ENCODE measurements at regions not wholly inside any gene's neighbourhood (a gene's known extent, or its start where the extent isn't known, plus 50 kb on each side); places are given as distances from the start of the nearest gene placed in this dataset.
"Not testable (repeated sequence)": the region's sequence is repeated elsewhere in the genome, so short reads cannot be mapped to it uniquely, and the experiment has no call there.

- Histone ChIP-seq H3K9me3 (replicated peaks; ENCODE audit: control insufficient read depth, insufficient read depth, low read length) (no peaks in the 10 kb centered on the region), H3K9ac (replicated peaks; ENCODE audit: extremely low read depth, insufficient read depth, low read length) (no peak overlapping the region), H3K27me3 (ENCODE audit: control insufficient read depth in 2 of 2, insufficient read depth in 2 of 2, low read length in 2 of 2) (no peaks in the 10 kb centered on the region), H2AFZ (ENCODE audit: low read depth, low read length) (no peak overlapping the region), H3K9me1 (replicated peaks; ENCODE audit: control insufficient read depth, extremely low read depth, insufficient read depth, low read length) (no peaks in the 10 kb centered on the region), H3K4me3 (replicated peaks in 1 of 3; ENCODE audit: insufficient read depth in 1 of 3, low read depth in 1 of 3, low read length in 3 of 3) (no peak overlapping the region), H3K4me1 (ENCODE audit: control insufficient read depth, extremely low read depth, insufficient read depth, low read length) (no peaks in the 10 kb centered on the region), H3K4me2 (ENCODE audit: insufficient read depth, low read length) (no peak overlapping the region), H3K27ac (ENCODE audit: insufficient read depth, low read depth, low read length) (no peak overlapping the region), H3K79me2 (ENCODE audit: control insufficient read depth, insufficient read depth, low read length) (no peaks in the 10 kb centered on the region), H3K36me3 (ENCODE audit: control insufficient read depth in 2 of 2, extremely low read depth in 1 of 2, insufficient read depth in 2 of 2, low read length in 2 of 2) (no peaks in the 10 kb centered on the region), H4K20me1 (replicated peaks; ENCODE audit: control insufficient read depth, extremely low read depth, insufficient read depth, low read length) (no peaks in the 10 kb centered on the region)
- no peak for DNase-seq (ENCODE audit: low read depth, low spot score)
- BruUV-seq (replicated peaks): no TSS peak
- no peak for FAIRE-seq
- CTCF ChIA-PET: interaction anchor here (1.5 kb wide), 1 partner anchor 17 kb away, joined by 3 read pairs; no protein-coding TSS in a partner anchor
- TF ChIP-seq MAX (IDR thresholded peaks at IDR 0.05; ENCODE audit: insufficient read depth, insufficient read length) (no peak), POLR2A (IDR thresholded peaks at IDR 0.05; ENCODE audit: low read depth, low read length) (no peak), JUN (IDR thresholded peaks at IDR 0.05; ENCODE audit: borderline replicate concordance, insufficient read depth, insufficient read length, low read depth) (no peak), POLR2AphosphoS5 (IDR thresholded peaks at IDR 0.05; ENCODE audit: insufficient read depth, low read depth, low read length) (no peak)
- intact Hi-C loops (cut with micrococcal nuclease) (no loop called here), dilution Hi-C loops (cut with MboI; ENCODE audit: extremely low pct_ligation_motif_present, low sequenced_read_pairs) (no loop called here)
- POLR2A ChIA-PET: no interaction called here
Observed at GRCh38 chr5:60436518-60436917, 263.4 kb downstream of the DEPDC1B start.

- no peak overlapping the region for H3K4me2 ChIP-seq (ENCODE audit: insufficient read depth, low read length)
- no peaks in the 10 kb centered on the region for H3K79me2 ChIP-seq (ENCODE audit: control insufficient read depth, insufficient read depth, low read length)
- H3K9me3 ChIP-seq (replicated peaks; ENCODE audit: control insufficient read depth, insufficient read depth, low read length): no peaks in the 10 kb centered on the region
- intact Hi-C loops (cut with micrococcal nuclease) (no loop called here), dilution Hi-C loops (cut with MboI; ENCODE audit: extremely low pct_ligation_motif_present, low sequenced_read_pairs) (no loop called here)
- H3K9ac ChIP-seq (replicated peaks; ENCODE audit: extremely low read depth, insufficient read depth, low read length): no peak overlapping the region
- no TSS peak for BruUV-seq (replicated peaks)
- H3K9me1 ChIP-seq (replicated peaks; ENCODE audit: control insufficient read depth, extremely low read depth, insufficient read depth, low read length): no peaks in the 10 kb centered on the region
- H3K27me3 ChIP-seq (ENCODE audit: control insufficient read depth in 2 of 2, insufficient read depth in 2 of 2, low read length in 2 of 2): no peaks in the 10 kb centered on the region
- no peaks in the 10 kb centered on the region for H3K36me3 ChIP-seq (ENCODE audit: control insufficient read depth in 2 of 2, extremely low read depth in 1 of 2, insufficient read depth in 2 of 2, low read length in 2 of 2)
- H4K20me1 ChIP-seq (replicated peaks; ENCODE audit: control insufficient read depth, extremely low read depth, insufficient read depth, low read length): no peaks in the 10 kb centered on the region
- POLR2A ChIA-PET: no interaction called here
- FAIRE-seq (no peak), DNase-seq (ENCODE audit: low read depth, low spot score) (no peak)
- TF ChIP-seq POLR2AphosphoS5 (IDR thresholded peaks at IDR 0.05; ENCODE audit: insufficient read depth, low read depth, low read length): no peak
- no peak for TF ChIP-seq GATA2 (IDR thresholded peaks at IDR 0.05; ENCODE audit: insufficient read depth, insufficient read length, low read depth, low read length)
- no peak for TF ChIP-seq FOS (IDR thresholded peaks at IDR 0.05; ENCODE audit: borderline replicate concordance, insufficient read depth, low read length)
- TF ChIP-seq EZH2 (IDR thresholded peaks at IDR 0.05; ENCODE audit: borderline replicate concordance, low read depth, low read length, severe bottlenecking): no peak
- TF ChIP-seq MYC (IDR thresholded peaks at IDR 0.05; ENCODE audit: low read depth, low read length): no peak
- TF ChIP-seq JUN (IDR thresholded peaks at IDR 0.05; ENCODE audit: borderline replicate concordance, insufficient read depth, insufficient read length, low read depth): no peak
- TF ChIP-seq, protein P1, sequence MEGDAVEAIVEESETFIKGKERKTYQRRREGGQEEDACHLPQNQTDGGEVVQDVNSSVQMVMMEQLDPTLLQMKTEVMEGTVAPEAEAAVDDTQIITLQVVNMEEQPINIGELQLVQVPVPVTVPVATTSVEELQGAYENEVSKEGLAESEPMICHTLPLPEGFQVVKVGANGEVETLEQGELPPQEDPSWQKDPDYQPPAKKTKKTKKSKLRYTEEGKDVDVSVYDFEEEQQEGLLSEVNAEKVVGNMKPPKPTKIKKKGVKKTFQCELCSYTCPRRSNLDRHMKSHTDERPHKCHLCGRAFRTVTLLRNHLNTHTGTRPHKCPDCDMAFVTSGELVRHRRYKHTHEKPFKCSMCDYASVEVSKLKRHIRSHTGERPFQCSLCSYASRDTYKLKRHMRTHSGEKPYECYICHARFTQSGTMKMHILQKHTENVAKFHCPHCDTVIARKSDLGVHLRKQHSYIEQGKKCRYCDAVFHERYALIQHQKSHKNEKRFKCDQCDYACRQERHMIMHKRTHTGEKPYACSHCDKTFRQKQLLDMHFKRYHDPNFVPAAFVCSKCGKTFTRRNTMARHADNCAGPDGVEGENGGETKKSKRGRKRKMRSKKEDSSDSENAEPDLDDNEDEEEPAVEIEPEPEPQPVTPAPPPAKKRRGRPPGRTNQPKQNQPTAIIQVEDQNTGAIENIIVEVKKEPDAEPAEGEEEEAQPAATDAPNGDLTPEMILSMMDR (IDR thresholded peaks at IDR 0.05; ENCODE audit: extremely low read depth in 1 of 2, insufficient read depth in 1 of 2, low read depth in 1 of 2, low read length in 2 of 2): no peak
- no peak for TF ChIP-seq MAX (IDR thresholded peaks at IDR 0.05; ENCODE audit: insufficient read depth, insufficient read length)
- no peak for TF ChIP-seq POLR2A (IDR thresholded peaks at IDR 0.05; ENCODE audit: low read depth, low read length)
- H2AFZ ChIP-seq (ENCODE audit: low read depth, low read length): no peak overlapping the region
- H3K4me3 ChIP-seq (replicated peaks in 1 of 3; ENCODE audit: insufficient read depth in 1 of 3, low read depth in 1 of 3, low read length in 3 of 3): no peak overlapping the region
- no peaks in the 10 kb centered on the region for H3K4me1 ChIP-seq (ENCODE audit: control insufficient read depth, extremely low read depth, insufficient read depth, low read length)
- CTCF ChIA-PET: no interaction called here
- no peak overlapping the region for H3K27ac ChIP-seq (ENCODE audit: insufficient read depth, low read depth, low read length)
Observed at GRCh38 chr5:60435808-60436207, 264.2 kb downstream of the DEPDC1B start.

DNA sequence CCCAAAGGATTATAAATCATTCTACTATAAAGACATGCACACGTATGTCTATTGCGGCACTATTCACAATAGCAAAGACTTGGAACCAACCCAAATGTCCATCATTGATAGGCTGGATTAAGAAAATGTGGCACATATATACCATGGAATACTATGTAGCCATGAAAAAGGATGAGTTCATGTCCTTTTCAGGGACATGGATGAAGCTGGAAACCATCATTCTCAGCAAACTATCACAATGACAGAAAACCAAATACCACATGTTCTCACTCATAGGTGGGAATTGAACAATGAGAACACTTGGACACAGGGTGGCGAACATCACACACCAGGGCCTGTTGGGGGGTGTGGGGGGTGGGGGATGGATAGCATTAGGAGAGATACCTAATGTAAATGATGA is 273.8 kb downstream of the DEPDC1B start:
- POLR2A ChIA-PET; dilution Hi-C loops (cut with MboI; ENCODE audit: extremely low pct_ligation_motif_present, low sequenced_read_pairs); H2AFZ ChIP-seq (ENCODE audit: low read depth, low read length); H3K9me1 ChIP-seq (replicated peaks; ENCODE audit: control insufficient read depth, extremely low read depth, insufficient read depth, low read length); H3K4me3 ChIP-seq (replicated peaks in 1 of 3; ENCODE audit: insufficient read depth in 1 of 3, low read depth in 1 of 3, low read length in 3 of 3); H3K4me2 ChIP-seq (ENCODE audit: insufficient read depth, low read length); H3K9ac ChIP-seq (replicated peaks; ENCODE audit: extremely low read depth, insufficient read depth, low read length); DNase-seq (ENCODE audit: low read depth, low spot score); H3K9me3 ChIP-seq (replicated peaks; ENCODE audit: control insufficient read depth, insufficient read depth, low read length); H4K20me1 ChIP-seq (replicated peaks; ENCODE audit: control insufficient read depth, extremely low read depth, insufficient read depth, low read length); H3K36me3 ChIP-seq (ENCODE audit: control insufficient read depth in 2 of 2, extremely low read depth in 1 of 2, insufficient read depth in 2 of 2, low read length in 2 of 2); CTCF ChIA-PET; H3K79me2 ChIP-seq (ENCODE audit: control insufficient read depth, insufficient read depth, low read length); BruUV-seq (replicated peaks); H3K27ac ChIP-seq (ENCODE audit: insufficient read depth, low read depth, low read length); H3K4me1 ChIP-seq (ENCODE audit: control insufficient read depth, extremely low read depth, insufficient read depth, low read length); intact Hi-C loops (cut with micrococcal nuclease); H3K27me3 ChIP-seq (ENCODE audit: control insufficient read depth in 2 of 2, insufficient read depth in 2 of 2, low read length in 2 of 2); FAIRE-seq: not testable (repeated sequence)

Measured in endothelial cell of umbilical vein (primary cell).